ENCODE measurements at regions not wholly inside any gene's neighbourhood (a gene's known extent, or its start where the extent isn't known, plus 50 kb on each side); places are given as distances from the start of the nearest gene placed in this dataset.

DNA sequence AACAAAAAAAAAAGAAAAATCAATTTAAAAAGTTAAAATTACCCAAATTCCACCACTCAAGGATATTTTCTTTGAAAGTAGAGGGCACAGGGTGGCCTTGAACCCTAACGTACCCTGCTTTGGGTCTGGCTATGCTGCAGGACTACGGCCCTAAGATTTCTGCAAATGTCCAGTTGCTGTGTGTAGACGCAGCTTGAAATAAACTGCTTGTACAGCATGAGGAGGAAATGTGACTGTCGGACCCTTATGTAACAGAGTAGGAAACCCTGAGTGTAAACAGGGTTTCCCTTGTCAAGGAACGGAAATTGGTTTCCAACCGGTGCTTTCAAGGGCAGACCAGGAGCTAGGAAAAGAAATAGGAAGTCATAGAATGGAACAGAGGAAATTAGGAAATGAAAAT lies 60.7 kb upstream of the SHLD1 start:
- no peak for TF ChIP-seq ZNF331 (CRISPR knock-in tag; IDR thresholded peaks at IDR 0.05; ENCODE audit: low read depth)
- TF ChIP-seq, protein P1, sequence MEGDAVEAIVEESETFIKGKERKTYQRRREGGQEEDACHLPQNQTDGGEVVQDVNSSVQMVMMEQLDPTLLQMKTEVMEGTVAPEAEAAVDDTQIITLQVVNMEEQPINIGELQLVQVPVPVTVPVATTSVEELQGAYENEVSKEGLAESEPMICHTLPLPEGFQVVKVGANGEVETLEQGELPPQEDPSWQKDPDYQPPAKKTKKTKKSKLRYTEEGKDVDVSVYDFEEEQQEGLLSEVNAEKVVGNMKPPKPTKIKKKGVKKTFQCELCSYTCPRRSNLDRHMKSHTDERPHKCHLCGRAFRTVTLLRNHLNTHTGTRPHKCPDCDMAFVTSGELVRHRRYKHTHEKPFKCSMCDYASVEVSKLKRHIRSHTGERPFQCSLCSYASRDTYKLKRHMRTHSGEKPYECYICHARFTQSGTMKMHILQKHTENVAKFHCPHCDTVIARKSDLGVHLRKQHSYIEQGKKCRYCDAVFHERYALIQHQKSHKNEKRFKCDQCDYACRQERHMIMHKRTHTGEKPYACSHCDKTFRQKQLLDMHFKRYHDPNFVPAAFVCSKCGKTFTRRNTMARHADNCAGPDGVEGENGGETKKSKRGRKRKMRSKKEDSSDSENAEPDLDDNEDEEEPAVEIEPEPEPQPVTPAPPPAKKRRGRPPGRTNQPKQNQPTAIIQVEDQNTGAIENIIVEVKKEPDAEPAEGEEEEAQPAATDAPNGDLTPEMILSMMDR (conservative IDR thresholded peaks at IDR 0.05; ENCODE audit: low read depth in 2 of 2), result no peak
- TF ChIP-seq ZNF114 (CRISPR knock-in tag; IDR thresholded peaks at IDR 0.05), result no peak
- TF ChIP-seq, protein P2, sequence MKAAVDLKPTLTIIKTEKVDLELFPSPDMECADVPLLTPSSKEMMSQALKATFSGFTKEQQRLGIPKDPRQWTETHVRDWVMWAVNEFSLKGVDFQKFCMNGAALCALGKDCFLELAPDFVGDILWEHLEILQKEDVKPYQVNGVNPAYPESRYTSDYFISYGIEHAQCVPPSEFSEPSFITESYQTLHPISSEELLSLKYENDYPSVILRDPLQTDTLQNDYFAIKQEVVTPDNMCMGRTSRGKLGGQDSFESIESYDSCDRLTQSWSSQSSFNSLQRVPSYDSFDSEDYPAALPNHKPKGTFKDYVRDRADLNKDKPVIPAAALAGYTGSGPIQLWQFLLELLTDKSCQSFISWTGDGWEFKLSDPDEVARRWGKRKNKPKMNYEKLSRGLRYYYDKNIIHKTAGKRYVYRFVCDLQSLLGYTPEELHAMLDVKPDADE (IDR thresholded peaks at IDR 0.05), result no peak
- Histone ChIP-seq H3K27me3 (ENCODE audit: insufficient read depth) (no peaks in the 10 kb centered on the region), H3K4me1 (ENCODE audit: insufficient read depth) (no peaks in the 10 kb centered on the region), H3K27ac (ENCODE audit: low read depth) (no peak overlapping the region), H3K79me2 (replicated peaks; ENCODE audit: insufficient read depth) (no peaks in the 10 kb centered on the region), H3K4me2 (no peak overlapping the region), H4K20me1 (replicated peaks; ENCODE audit: insufficient read depth) (no peaks in the 10 kb centered on the region), H3K9me2 (ENCODE audit: insufficient read depth) (no peaks in the 10 kb centered on the region), H3K4me3 (no peak overlapping the region), H2AFZ (0 out of 2 replicates have a peak overlapping the region, but pooled peaks have one; percentile 38), H3K36me3 (ENCODE audit: insufficient read depth) (no peaks in the 10 kb centered on the region), H3F3A (replicated peaks; ENCODE audit: low read depth) (no peaks in the 10 kb centered on the region)
- Mint-ChIP-seq H3K27ac (no peak overlapping the region), H3K4me1 (no peaks in the 10 kb centered on the region), H3K4me3 (no peak overlapping the region), H3K9me3 (no peaks in the 10 kb centered on the region), H3K27me3 (ENCODE audit: insufficient read depth, low read depth, poor library complexity) (peaks cover 2% of the 10 kb centered on the region), H3K36me3 (ENCODE audit: low read depth) (no peaks in the 10 kb centered on the region)
- DNase-seq (ENCODE audit: low spot score), result no peak
- no peak for ATAC-seq

DNA sequence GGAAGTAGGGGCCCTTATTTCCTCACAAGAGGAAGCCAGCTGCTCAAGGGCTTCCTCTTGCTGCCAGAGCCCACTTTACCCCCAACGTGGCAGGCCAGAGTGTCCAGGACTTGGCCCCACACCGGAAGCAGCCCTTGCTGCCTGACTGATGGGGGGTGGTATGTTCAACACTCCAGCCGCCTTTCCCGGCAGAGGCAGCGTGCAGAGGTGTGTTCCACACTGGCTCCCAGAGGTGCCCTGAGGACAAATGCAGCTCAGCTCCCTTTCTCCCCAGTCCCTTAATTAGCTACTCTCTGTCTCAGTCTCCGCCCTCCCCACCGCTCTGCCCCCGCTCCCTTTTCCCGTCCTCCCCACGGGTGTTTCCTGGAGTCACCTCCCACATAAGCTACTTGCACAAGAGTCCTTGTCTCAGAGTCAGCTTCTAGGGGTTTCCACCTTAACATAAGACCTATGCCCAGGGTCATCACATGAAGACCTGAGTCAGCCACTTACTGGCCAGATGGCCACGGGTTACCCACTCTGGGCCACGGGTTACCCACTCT lies 61.7 kb upstream of the SHLD1 start:
- Mint-ChIP-seq H3K4me1 (no peaks in the 10 kb centered on the region), H3K27ac (no peak overlapping the region), H3K9me3 (no peaks in the 10 kb centered on the region), H3K27me3 (ENCODE audit: insufficient read depth, low read depth, poor library complexity) (peaks cover 2% of the 10 kb centered on the region), H3K4me3 (no peak overlapping the region), H3K36me3 (ENCODE audit: low read depth) (no peaks in the 10 kb centered on the region)
- Histone ChIP-seq H3K27ac (ENCODE audit: low read depth) (no peak overlapping the region), H3K27me3 (ENCODE audit: insufficient read depth) (no peaks in the 10 kb centered on the region), H3K79me2 (replicated peaks; ENCODE audit: insufficient read depth) (no peaks in the 10 kb centered on the region), H3K4me1 (ENCODE audit: insufficient read depth) (no peaks in the 10 kb centered on the region), H4K20me1 (replicated peaks; ENCODE audit: insufficient read depth) (no peaks in the 10 kb centered on the region), H3F3A (replicated peaks; ENCODE audit: low read depth) (no peaks in the 10 kb centered on the region), H3K9me2 (ENCODE audit: insufficient read depth) (no peaks in the 10 kb centered on the region), H3K4me3 (no peak overlapping the region), H2AFZ (no peak overlapping the region; the same call in 1 of the 2 replicates), H3K4me2 (no peak overlapping the region), H3K36me3 (ENCODE audit: insufficient read depth) (no peaks in the 10 kb centered on the region)
- TF ChIP-seq EZH2 (IDR thresholded peaks at IDR 0.05; ENCODE audit: low read depth, unreplicated experiment), result no peak
- TF ChIP-seq, protein P3, sequence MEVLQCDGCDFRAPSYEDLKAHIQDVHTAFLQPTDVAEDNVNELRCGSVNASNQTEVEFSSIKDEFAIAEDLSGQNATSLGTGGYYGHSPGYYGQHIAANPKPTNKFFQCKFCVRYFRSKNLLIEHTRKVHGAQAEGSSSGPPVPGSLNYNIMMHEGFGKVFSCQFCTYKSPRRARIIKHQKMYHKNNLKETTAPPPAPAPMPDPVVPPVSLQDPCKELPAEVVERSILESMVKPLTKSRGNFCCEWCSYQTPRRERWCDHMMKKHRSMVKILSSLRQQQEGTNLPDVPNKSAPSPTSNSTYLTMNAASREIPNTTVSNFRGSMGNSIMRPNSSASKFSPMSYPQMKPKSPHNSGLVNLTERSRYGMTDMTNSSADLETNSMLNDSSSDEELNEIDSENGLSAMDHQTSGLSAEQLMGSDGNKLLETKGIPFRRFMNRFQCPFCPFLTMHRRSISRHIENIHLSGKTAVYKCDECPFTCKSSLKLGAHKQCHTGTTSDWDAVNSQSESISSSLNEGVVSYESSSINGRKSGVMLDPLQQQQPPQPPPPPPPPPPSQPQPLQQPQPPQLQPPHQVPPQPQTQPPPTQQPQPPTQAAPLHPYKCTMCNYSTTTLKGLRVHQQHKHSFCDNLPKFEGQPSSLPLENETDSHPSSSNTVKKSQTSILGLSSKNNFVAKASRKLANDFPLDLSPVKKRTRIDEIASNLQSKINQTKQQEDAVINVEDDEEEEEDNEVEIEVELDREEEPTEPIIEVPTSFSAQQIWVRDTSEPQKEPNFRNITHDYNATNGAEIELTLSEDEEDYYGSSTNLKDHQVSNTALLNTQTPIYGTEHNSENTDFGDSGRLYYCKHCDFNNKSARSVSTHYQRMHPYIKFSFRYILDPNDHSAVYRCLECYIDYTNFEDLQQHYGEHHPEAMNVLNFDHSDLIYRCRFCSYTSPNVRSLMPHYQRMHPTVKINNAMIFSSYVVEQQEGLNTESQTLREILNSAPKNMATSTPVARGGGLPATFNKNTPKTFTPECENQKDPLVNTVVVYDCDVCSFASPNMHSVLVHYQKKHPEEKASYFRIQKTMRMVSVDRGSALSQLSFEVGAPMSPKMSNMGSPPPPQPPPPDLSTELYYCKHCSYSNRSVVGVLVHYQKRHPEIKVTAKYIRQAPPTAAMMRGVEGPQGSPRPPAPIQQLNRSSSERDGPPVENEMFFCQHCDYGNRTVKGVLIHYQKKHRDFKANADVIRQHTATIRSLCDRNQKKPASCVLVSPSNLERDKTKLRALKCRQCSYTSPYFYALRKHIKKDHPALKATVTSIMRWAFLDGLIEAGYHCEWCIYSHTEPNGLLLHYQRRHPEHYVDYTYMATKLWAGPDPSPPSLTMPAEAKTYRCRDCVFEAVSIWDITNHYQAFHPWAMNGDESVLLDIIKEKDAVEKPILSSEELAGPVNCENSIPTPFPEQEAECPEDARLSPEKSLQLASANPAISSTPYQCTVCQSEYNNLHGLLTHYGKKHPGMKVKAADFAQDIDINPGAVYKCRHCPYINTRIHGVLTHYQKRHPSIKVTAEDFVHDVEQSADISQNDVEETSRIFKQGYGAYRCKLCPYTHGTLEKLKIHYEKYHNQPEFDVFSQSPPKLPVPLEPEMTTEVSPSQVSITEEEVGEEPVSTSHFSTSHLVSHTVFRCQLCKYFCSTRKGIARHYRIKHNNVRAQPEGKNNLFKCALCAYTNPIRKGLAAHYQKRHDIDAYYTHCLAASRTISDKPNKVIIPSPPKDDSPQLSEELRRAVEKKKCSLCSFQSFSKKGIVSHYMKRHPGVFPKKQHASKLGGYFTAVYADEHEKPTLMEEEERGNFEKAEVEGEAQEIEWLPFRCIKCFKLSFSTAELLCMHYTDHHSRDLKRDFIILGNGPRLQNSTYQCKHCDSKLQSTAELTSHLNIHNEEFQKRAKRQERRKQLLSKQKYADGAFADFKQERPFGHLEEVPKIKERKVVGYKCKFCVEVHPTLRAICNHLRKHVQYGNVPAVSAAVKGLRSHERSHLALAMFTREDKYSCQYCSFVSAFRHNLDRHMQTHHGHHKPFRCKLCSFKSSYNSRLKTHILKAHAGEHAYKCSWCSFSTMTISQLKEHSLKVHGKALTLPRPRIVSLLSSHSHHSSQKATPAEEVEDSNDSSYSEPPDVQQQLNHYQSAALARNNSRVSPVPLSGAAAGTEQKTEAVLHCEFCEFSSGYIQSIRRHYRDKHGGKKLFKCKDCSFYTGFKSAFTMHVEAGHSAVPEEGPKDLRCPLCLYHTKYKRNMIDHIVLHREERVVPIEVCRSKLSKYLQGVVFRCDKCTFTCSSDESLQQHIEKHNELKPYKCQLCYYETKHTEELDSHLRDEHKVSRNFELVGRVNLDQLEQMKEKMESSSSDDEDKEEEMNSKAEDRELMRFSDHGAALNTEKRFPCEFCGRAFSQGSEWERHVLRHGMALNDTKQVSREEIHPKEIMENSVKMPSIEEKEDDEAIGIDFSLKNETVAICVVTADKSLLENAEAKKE (CRISPR knock-in tag; IDR thresholded peaks at IDR 0.05), result no peak
- TF ChIP-seq, protein P2 (IDR thresholded peaks at IDR 0.05), result no peak
- ATAC-seq (no peak), DNase-seq (ENCODE audit: low spot score) (no peak)

All from GM23338 (cell line).